Ovary (tissue), 3 donors: ENCODE measurements at regions not wholly inside any gene's neighbourhood (a gene's known extent, or its start where the extent isn't known, plus 50 kb on each side); places are given as distances from the start of the nearest gene placed in this dataset.

Experiments used
- EP300 ChIP-seq: sonication (generic); formaldehyde crosslinking; IDR thresholded peaks from one replicate; pipeline ENCODE4 v1.6.1; 2017; ENCODE audit warnings: antibody characterized with exemption
- TF ChIP-seq, protein P1 (sequence below), 3 donors: fragments of 450-650 bp in 2 of 3; fragments of 200-600 bp in 1 of 3; IDR thresholded peaks; one replicate each; pipeline versions ENCODE4 v1.5.1 to v1.8.0; 2016 to 2022; ENCODE audit warnings: antibody characterized with exemption in 3 of 3, mild to moderate bottlenecking in 1 of 3
- donor health status: DM: no; HTN: no; CAD: no.

DNA sequence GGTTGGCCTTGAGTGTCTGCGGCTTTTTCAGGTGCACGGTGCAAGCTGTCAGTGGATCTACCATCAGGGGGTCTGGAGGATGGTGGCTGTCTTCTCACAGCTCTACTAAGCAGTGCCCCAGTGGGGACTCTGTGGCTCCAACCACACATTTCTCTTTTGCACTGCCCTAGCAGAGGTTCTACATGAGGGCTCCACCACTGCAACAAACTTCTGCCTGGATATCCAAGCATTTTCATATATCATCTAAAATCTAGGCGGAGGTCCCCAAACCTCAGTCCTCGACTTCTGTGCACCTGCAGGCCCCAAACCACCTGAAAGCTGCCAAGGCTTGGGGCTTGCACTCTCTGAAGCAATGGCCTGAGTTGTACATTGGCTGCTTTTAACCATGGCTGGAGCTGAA is 601.5 kb downstream of the MTRR start:
- TF ChIP-seq EP300, result no peak
- TF ChIP-seq, protein P1, sequence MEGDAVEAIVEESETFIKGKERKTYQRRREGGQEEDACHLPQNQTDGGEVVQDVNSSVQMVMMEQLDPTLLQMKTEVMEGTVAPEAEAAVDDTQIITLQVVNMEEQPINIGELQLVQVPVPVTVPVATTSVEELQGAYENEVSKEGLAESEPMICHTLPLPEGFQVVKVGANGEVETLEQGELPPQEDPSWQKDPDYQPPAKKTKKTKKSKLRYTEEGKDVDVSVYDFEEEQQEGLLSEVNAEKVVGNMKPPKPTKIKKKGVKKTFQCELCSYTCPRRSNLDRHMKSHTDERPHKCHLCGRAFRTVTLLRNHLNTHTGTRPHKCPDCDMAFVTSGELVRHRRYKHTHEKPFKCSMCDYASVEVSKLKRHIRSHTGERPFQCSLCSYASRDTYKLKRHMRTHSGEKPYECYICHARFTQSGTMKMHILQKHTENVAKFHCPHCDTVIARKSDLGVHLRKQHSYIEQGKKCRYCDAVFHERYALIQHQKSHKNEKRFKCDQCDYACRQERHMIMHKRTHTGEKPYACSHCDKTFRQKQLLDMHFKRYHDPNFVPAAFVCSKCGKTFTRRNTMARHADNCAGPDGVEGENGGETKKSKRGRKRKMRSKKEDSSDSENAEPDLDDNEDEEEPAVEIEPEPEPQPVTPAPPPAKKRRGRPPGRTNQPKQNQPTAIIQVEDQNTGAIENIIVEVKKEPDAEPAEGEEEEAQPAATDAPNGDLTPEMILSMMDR (IDR thresholded peaks at IDR 0.05), result no peak
